Fibroblast of villous mesenchyme (primary cell): ENCODE measurements at regions not wholly inside any gene's neighbourhood (a gene's known extent, or its start where the extent isn't known, plus 50 kb on each side); places are given as distances from the start of the nearest gene placed in this dataset.

Experiments
- DNase-seq: peaks from one replicate; pipeline ENCODE4 v3.0.0-alpha.2; 2010; ENCODE audit warnings: low read depth
- H3K4me3 ChIP-seq: 2 replicates; pipeline ENCODE4 v1.5.1; 2011; ENCODE audit warnings: low read depth, mild to moderate bottlenecking, low read length
- TF ChIP-seq, protein P1 (sequence below): IDR thresholded peaks from 2 replicates; pipeline ENCODE4 v1.5.1; 2012; ENCODE audit warnings: low read depth, mild to moderate bottlenecking, low read length; ENCODE audit not compliant: insufficient read depth

DNA sequence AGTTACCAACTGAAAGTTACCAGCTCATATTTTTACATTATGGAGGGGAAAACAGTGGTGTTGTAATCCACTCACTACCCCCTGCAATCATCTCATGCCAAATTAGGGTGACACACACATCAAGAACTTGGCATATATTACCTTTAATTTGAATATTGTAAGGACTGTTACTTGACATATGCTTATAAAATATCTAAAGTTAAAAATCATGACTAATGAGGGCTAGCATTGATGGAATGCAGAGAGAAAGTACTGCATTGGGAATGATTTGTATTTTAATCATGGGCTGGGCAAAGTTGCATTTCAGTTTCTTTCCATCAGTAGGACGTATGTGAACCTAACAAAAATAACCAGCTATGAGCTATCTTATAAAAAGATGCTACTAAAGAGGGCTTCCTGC is 517.5 kb upstream of the GRIA3 start:
- TF ChIP-seq, protein P1, sequence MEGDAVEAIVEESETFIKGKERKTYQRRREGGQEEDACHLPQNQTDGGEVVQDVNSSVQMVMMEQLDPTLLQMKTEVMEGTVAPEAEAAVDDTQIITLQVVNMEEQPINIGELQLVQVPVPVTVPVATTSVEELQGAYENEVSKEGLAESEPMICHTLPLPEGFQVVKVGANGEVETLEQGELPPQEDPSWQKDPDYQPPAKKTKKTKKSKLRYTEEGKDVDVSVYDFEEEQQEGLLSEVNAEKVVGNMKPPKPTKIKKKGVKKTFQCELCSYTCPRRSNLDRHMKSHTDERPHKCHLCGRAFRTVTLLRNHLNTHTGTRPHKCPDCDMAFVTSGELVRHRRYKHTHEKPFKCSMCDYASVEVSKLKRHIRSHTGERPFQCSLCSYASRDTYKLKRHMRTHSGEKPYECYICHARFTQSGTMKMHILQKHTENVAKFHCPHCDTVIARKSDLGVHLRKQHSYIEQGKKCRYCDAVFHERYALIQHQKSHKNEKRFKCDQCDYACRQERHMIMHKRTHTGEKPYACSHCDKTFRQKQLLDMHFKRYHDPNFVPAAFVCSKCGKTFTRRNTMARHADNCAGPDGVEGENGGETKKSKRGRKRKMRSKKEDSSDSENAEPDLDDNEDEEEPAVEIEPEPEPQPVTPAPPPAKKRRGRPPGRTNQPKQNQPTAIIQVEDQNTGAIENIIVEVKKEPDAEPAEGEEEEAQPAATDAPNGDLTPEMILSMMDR: no peak
- no peak for DNase-seq
- H3K4me3 ChIP-seq: no peak overlapping the region

DNA sequence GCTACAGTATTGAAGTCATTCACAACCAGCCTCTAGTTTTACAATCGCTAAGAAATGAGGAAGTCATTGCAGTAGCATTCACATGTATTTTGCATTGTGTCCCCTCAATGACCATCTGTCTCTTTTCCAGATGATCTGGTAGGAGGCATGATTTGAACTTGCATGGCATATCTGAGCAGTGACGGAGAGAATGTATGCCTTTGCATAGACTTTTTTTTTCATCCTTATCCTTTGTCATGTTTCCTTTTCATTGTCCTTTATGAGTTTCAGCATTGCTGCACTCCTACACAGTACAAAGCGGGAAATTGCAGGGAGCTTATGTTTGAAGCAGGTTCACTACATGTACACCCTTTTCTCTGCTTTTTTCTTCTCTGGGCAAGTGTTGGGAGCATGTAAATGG is 516.4 kb upstream of the GRIA3 start:
- TF ChIP-seq, protein P1: no peak
- DNase-seq: no peak
- H3K4me3 ChIP-seq: no peak overlapping the region

DNA sequence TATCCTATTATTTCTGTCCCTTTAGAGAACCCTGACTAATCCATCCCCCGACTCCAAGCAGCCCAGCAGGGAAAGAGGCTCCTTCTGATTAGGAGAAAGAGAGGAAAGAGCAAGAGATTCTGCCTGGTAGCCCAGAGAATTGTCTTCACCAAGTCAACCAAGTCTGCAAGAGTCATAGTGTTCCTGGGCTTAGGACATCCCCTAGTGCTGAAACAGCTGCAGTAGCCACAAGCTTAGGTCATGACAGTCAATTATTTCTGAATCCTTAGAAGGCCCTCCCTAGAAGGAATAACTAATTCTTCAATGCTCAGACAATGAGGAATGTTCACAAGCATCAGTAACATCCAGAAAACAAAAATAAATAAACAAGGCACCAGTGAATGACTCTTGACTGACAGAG is 480.3 kb upstream of the GRIA3 start:
- H3K4me3 ChIP-seq: no peak overlapping the region
- DNase-seq: peak; percentile 2

DNA sequence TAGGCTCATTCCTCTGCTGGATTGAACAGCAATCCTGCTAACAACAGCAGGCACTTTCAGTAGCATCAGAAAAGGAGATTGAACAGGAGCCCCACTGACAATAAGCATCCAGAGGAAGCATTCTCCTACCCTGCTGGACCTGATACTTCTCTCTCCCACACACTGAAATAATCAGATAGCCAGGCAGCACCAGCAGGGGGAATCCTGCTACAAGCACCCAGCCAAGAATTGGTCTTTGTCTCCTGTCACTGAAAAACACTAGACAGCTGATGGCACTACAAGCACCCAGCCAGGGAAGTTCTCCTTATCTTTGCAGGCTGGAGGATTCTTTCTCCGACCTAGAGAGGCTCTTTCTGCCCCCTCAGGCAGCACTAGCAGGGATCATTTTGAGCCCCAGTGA is 444.3 kb upstream of the GRIA3 start:
- DNase-seq: no peak
- TF ChIP-seq, protein P1: peak; percentile 13
- no peak overlapping the region for H3K4me3 ChIP-seq

More for the DNA sequence above, 480.3 kb upstream of the GRIA3 start:
- TF ChIP-seq, protein P1: peak; percentile 22

DNA sequence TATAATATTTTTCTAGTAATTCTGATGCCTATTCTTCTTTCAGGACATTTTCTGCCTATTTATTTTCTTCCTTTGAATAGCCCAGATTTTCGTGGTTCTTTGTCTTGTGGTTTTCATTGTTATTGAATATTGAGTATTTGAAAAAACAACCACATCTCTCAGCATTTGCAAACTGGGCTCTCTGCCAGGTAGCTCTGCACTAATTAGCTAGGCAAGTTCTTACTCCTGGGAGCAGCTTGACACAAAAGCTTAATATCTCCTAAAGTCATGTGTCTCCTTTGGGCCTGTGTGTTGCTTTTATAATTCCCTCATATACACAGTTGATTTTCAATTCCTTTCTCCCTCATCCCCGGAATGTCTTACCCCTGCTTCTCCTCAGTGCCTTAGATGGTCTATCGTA is 413.5 kb upstream of the GRIA3 start:
- TF ChIP-seq, protein P1: no peak

DNA sequence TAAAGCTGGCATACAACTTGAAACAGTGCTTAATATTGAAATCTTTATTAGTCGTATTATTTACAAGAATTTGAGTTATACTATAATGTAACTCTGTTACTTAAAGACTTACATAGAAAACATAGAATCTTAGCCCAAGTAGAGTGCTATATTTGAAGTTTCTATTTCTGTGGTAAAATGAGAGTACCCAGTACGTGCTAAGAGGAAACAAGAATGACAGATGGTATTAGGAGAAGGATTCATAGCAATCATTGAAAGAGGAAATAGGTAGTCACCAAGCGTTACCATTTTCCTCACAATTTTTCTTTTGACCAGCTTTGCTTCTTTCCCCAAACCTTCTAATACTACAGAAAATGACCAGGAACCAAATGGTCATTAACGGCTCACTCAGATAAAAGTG is 412.1 kb upstream of the GRIA3 start:
- TF ChIP-seq, protein P1: no peak

More for the DNA sequence above, 413.5 kb upstream of the GRIA3 start:
- H3K4me3 ChIP-seq: no peak overlapping the region
- no peak for DNase-seq

DNA sequence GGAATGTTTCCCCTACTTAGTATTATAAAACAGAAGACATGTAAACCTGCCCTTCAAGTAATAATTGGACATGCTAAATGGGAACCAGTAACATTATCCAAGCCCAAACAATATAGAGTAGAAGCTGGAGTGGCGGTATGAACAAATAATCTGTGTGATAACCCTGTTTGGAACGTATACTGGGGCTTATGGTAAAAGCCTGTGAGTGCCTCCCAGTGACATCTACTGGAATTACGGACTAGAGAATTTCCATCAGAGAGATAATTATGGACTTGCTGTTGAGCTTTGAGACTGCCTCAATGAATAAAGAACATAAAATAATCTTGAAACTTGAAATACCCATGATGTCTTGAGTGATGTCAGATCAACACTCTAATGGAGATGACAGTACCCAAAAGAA is 406.3 kb upstream of the GRIA3 start:
- TF ChIP-seq, protein P1: peak; percentile 14
- no peak for DNase-seq
- no peak overlapping the region for H3K4me3 ChIP-seq

More for the DNA sequence above, 412.1 kb upstream of the GRIA3 start:
- H3K4me3 ChIP-seq: no peak overlapping the region
- DNase-seq: no peak
